Natural killer cell treated with Interleukin-12 subunit alpha and Interleukin-12 subunit beta and Interleukin-15 and Interleukin-18, amount 100 ng/mL, for 72 hours (primary cell): ENCODE measurements at regions not wholly inside any gene's neighbourhood (a gene's known extent, or its start where the extent isn't known, plus 50 kb on each side); places are given as distances from the start of the nearest gene placed in this dataset.
"Not testable (repeated sequence)": the region's sequence is repeated elsewhere in the genome, so short reads cannot be mapped to it uniquely, and the experiment has no call there.

ENCODE experiments used
- ATAC-seq, 2 donors: fragments of 150-1000 bp; cut with Tn5 transposase in 1 of 2; sonication (Bioruptor Pico), chemical (Tn5 transposase) in 1 of 2; 2 replicates each; pipeline ENCODE4 v1.10.0; 2021
- DNase-seq: peaks from one replicate; pipeline ENCODE4 v3.0.0; 2022; ENCODE audit warnings: low spot score
- H3K27ac Mint-ChIP-seq, 2 donors: 1 replicate in 1 of 2; 2 replicates in 1 of 2; pipeline ENCODE4 v1.8.0; 2022; ENCODE audit warnings: mixed read lengths in 2 of 2, mild to moderate bottlenecking in 1 of 2, moderate library complexity in 1 of 2
- H3K27me3 Mint-ChIP-seq, 2 donors: 1 replicate in 1 of 2; 2 replicates in 1 of 2; pipeline ENCODE4 v1.8.0; 2022; ENCODE audit warnings: mixed read lengths in 2 of 2
- H3K36me3 Mint-ChIP-seq: one replicate; pipeline ENCODE4 v1.8.0; 2022; ENCODE audit warnings: mixed read lengths
- H3K4me1 Mint-ChIP-seq, 2 donors: 1 replicate in 1 of 2; 2 replicates in 1 of 2; pipeline ENCODE4 v1.8.0; 2022; ENCODE audit warnings: low read depth in 2 of 2, mixed read lengths in 2 of 2, mild to moderate bottlenecking in 1 of 2
- H3K4me3 Mint-ChIP-seq: one replicate; pipeline ENCODE4 v1.8.0; 2022; ENCODE audit warnings: mixed read lengths
- H3K9me3 Mint-ChIP-seq: 2 replicates; pipeline ENCODE4 v1.8.0; 2022; ENCODE audit warnings: mixed read lengths

DNA sequence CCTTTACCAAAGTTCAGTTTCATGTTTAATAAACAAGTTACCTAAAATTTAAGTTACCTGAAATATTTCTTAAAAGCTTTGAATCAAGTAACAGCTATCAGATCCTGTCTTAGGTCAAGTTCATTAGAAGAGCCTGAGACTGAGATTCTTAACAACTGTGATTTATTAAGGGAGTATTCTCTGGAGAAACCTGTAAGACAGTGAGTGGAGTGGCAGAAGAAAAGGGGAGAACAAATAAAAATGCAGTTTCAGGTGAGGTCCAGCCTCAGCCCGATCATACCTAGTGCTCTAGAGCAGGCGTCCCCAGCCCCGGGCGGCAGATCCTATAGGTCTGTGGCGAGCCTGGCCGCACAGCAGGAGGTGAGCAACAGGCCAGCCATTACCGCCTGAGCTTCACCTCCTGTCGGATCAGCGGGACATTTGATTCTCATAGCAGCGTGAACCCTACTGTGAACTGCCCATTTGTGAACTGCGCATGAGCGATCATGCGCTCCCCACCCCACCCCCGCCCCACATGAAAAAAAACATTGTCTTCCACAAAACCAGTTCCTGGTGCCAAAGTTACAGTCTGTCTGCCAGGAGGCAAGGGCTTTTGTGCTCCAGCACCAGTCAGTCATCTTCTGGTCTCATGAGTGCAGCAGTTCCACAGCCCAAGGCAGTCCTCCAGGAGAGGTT is 59.2 kb upstream of the ADGRB3 start:
- Mint-ChIP-seq H3K36me3 (peaks cover 6% of the 10 kb centered on the region), H3K9me3 (peaks cover 9% of the 10 kb centered on the region), H3K4me1 (no peaks in the 10 kb centered on the region), H3K4me3 (no peak overlapping the region), H3K27me3 (no peaks in the 10 kb centered on the region), H3K27ac (no peak overlapping the region)
- DNase-seq = no peak
- no peak for ATAC-seq

DNA sequence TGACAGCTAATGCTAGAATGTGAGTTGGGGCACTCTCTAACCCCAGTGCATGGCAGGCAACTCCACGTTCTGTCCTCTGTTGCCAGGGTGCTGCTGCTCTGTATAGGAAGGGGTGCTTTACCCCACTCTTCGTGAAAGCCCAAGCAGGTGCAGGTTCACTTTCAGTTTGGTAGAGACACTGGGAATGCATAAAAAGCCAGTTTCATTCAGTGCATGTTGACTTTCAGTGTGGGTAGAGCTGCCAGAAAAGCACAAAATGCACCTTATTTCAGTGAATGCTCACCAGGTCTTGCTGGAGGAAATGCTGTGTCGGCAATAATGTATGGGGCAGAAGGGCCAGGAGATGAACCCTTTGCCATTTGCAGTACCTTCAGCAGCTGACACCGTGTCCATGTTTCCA is 62.1 kb upstream of the ADGRB3 start:
- Mint-ChIP-seq H3K9me3 (peaks cover 26% of the 10 kb centered on the region), H3K27ac (no peak overlapping the region), H3K4me3 (no peak overlapping the region), H3K27me3 (no peaks in the 10 kb centered on the region), H3K36me3 (peaks cover 10% of the 10 kb centered on the region), H3K4me1 (no peaks in the 10 kb centered on the region)
- DNase-seq = no peak
- no peak for ATAC-seq

DNA sequence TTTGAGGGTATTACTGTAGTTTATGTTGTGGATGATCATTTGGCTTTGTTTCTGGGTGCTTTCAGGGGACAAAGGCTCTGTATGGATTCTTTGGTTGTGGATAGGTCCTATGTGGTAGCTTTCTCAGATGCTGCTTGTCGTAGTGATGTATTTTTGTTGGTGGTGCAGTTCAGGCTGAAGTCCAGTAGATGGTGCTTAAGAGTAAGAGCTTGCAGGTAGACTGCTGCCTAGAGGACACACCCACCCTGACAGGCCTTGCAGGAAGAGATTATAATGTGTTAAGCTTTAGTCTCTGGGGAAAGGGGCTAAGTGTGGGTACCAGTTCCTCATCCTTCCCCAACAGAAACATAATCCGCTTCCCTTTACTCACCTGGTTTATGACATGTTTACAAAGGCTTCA is 62.6 kb upstream of the ADGRB3 start:
- no peak overlapping the region for H3K4me3 Mint-ChIP-seq
- no peaks in the 10 kb centered on the region for H3K4me1 Mint-ChIP-seq
- no peak for DNase-seq
- H3K27me3 Mint-ChIP-seq = no peaks in the 10 kb centered on the region
- H3K36me3 Mint-ChIP-seq = peaks cover 10% of the 10 kb centered on the region
- no peak overlapping the region for H3K27ac Mint-ChIP-seq
- no peak for ATAC-seq
- H3K9me3 Mint-ChIP-seq = peaks cover 29% of the 10 kb centered on the region

DNA sequence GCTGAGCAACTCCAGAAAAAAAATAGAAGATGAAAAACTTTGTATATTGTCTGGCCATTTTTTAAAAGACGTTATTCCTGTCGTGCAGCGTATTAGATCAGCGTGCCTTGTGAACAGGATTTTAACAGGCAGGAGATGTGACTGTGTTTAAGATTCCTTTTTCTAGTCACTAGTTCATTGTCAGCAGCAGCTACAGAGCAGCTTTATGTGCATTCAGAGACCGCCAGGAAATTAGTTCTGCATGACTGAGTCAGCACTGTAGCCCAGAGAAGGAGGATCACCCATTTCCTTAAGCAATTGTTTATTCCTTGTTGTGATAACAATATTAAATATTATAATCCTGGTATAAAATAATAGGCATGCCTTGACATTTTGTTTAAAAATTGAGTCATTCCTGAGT is 75.4 kb upstream of the ADGRB3 start:
- no peak for ATAC-seq
- Mint-ChIP-seq H3K36me3 (no peaks in the 10 kb centered on the region), H3K4me1 (no peaks in the 10 kb centered on the region), H3K9me3 (peaks cover 12% of the 10 kb centered on the region), H3K27ac (no peak overlapping the region), H3K4me3 (no peak overlapping the region), H3K27me3 (no peaks in the 10 kb centered on the region)
- no peak for DNase-seq

DNA sequence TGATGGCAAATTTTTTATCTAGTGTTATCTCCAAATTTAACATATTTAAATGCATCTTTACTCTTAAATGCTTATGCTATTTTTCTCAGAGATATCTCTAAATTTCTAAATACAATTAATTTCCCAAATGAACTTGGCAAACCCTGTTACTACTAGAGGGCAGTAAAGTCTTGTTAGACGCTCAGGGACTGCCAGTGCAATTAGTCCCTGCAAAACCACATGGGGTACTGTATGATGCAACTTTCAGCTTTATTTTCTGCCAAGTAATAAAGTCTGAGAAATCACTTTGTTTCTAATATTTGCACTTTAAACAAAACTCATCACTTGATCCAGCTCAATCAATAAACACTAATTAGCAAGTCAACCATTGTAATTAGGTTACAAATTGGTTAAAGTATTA is 76.0 kb upstream of the ADGRB3 start:
- no peak overlapping the region for H3K27ac Mint-ChIP-seq
- ATAC-seq = no peak
- no peaks in the 10 kb centered on the region for H3K36me3 Mint-ChIP-seq

DNA sequence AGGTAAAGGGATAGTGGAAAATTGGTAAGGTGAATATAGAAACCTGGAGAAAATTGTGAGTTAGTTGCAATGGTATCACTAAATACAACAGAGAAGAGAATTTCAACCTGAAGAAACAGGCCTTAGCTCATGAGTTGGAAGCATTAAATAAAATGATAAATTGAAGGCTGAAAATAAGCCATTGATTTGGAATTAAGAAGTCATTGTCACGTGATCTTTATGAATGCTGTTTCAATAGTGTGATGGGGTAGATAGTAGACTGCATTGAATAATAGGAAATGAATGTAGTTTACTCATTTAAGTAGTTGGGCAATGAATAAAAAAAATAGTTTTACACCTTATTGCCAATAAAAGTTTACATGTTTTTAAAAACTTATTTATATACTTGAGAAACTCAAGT is 88.5 kb upstream of the ADGRB3 start:
- ATAC-seq (no peak), DNase-seq (no peak)
- peaks cover 4% of the 10 kb centered on the region for H3K36me3 Mint-ChIP-seq
- H3K4me1 Mint-ChIP-seq = no peaks in the 10 kb centered on the region
- H3K27me3 Mint-ChIP-seq = no peaks in the 10 kb centered on the region
- no peak overlapping the region for H3K27ac Mint-ChIP-seq
- peaks cover 20% of the 10 kb centered on the region for H3K9me3 Mint-ChIP-seq
- H3K4me3 Mint-ChIP-seq = no peak overlapping the region

More for the DNA sequence above, 76.0 kb upstream of the ADGRB3 start:
- DNase-seq = no peak
- Mint-ChIP-seq H3K9me3 (peaks cover 12% of the 10 kb centered on the region), H3K4me3 (no peak overlapping the region), H3K4me1 (no peaks in the 10 kb centered on the region), H3K27me3 (no peaks in the 10 kb centered on the region)

DNA sequence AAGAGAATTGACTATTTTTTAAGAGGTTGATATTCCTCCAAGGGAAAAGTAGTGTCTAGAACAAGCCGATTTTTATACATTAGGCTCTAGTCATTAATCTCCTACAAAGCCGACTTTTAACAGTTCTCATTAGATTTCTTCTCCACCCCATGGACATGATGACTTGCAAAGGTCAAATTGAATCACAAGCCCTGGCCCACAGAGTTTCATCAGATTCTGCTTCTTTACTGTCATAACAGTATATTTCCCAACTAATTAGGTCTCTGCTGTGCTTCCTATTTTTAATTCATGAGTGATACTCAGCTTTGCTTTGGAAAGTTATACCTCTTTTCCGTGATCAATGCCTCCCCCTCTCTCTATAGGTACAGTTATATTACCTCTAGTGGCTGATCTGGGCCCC is 90.6 kb upstream of the ADGRB3 start:
- no peaks in the 10 kb centered on the region for H3K27me3 Mint-ChIP-seq
- no peak for DNase-seq
- H3K4me3 Mint-ChIP-seq = no peak overlapping the region
- H3K36me3 Mint-ChIP-seq = peaks cover 4% of the 10 kb centered on the region
- no peak overlapping the region for H3K27ac Mint-ChIP-seq
- no peak for ATAC-seq
- H3K9me3 Mint-ChIP-seq = peaks cover 11% of the 10 kb centered on the region
- H3K4me1 Mint-ChIP-seq = no peaks in the 10 kb centered on the region

DNA sequence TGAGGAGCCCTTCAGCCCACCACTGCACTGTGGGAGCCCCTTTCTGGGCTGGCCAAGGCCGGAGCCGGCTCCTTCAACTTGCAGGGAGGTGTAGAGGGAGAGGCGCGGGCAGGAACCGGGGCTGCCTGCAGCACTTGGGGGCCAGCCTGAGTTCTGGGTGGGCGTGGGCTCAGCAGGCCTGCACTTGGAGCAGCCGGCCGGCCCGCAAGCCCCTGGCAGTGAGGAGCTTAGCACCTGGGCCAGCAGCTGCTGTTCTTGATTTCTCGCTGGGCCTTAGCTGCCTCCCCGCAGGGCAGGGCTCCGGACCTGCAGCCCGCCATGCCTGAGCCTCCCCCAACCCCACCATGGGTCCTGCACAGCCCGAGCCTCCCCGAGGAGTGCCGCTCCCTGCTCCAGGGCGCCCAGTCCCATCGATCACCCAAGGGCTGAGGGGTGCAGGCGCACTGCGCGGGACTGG is 101.7 kb upstream of the ADGRB3 start:
- no peak overlapping the region for H3K27ac Mint-ChIP-seq
- H3K4me1 Mint-ChIP-seq = no peaks in the 10 kb centered on the region
- no peaks in the 10 kb centered on the region for H3K27me3 Mint-ChIP-seq
- no peak for ATAC-seq
- peaks cover 13% of the 10 kb centered on the region for H3K9me3 Mint-ChIP-seq
- H3K36me3 Mint-ChIP-seq = no peaks in the 10 kb centered on the region
- H3K4me3 Mint-ChIP-seq = no peak overlapping the region
- no peak for DNase-seq

DNA sequence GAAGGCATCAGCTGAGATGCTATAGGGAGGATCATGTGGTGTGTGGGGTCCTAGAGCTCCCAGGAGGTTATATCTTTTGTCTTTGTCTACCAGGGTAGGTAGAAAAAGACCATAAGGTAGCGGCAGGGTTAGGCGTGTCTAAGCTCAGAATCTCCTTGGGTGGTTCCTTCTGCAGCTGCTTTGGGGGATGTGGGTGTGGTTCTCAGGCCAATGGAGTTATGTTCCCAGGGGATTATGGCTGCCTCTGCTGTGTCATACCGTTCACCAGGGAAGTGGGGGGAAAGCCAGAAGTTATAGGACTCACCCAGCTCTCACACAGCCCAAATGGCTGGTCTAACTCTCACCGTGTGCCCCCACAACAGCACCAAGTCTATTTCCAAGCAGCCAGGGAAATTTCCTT is 107.4 kb upstream of the ADGRB3 start:
- Mint-ChIP-seq H3K27me3 (no peaks in the 10 kb centered on the region), H3K27ac (no peak overlapping the region), H3K4me3 (no peak overlapping the region), H3K36me3 (no peaks in the 10 kb centered on the region), H3K9me3 (peaks cover 19% of the 10 kb centered on the region), H3K4me1 (no peaks in the 10 kb centered on the region)
- no peak for DNase-seq
- ATAC-seq = no peak

DNA sequence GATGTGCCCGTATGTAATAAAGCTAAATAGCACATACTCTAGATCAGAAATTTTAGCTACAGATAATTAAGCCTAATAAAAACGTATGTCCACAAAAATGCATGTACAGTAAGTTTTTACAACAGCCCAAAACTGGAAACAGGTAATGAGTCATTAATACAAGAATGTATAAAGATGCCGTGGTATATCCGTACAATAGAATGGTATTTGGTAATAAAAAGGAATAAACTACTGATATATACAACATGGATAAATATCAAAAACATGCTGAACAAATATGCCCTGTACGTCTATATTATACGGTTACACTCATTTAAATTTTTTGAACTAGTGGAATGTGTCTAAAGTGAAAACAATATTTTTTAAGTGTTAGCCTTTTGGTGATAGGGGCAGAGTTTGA is 128.2 kb upstream of the ADGRB3 start:
- Mint-ChIP-seq H3K4me1 (no peaks in the 10 kb centered on the region), H3K4me3 (no peak overlapping the region), H3K36me3 (no peaks in the 10 kb centered on the region), H3K27ac (no peak overlapping the region), H3K27me3 (no peaks in the 10 kb centered on the region), H3K9me3 (peaks cover 18% of the 10 kb centered on the region)
- DNase-seq (no peak), ATAC-seq (no peak)

DNA sequence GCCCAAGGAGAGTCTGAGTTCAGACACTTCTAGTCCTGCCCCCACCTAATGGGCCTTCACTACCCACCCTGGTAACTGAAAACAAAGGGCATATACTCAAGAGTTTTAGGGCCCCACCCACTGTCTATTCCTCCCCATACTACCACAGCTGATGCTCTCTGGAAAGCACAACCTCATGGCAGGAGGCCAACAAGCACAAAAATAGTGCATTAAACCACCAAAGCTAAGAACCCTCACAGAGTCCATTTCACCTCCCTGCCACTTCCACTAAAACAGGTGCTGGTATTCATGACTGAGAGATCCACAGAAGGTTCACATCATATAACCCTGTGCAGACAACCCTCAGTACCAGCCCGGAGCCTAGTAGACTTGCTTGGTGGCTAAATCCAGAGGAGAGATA is 132.1 kb upstream of the ADGRB3 start:
- Mint-ChIP-seq H3K4me1 (no peaks in the 10 kb centered on the region), H3K36me3 (no peaks in the 10 kb centered on the region), H3K4me3 (no peak overlapping the region), H3K27ac (no peak overlapping the region), H3K27me3 (no peaks in the 10 kb centered on the region), H3K9me3 (peaks cover 21% of the 10 kb centered on the region)
- ATAC-seq = no peak
- DNase-seq = no peak

DNA sequence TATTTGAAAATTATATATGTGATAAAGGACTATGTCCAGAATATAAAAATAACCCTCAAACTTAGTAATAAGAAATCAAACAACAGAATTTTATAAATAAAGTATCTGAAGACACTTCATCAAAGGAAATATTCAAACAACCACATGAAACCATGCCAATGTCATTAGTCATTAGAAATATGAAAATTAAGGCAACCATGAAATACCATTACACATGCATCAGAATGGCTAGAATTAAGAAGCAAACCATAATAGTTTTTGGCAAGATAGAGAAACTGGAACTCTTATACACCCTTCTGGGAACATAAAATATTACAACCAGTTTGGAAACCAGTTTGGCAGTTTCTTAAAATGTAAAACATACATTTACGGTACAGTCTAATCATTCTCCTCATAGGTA is 137.2 kb upstream of the ADGRB3 start:
- Mint-ChIP-seq H3K27ac (no peak overlapping the region), H3K4me3 (no peak overlapping the region), H3K4me1 (no peaks in the 10 kb centered on the region), H3K9me3 (peaks cover 20% of the 10 kb centered on the region), H3K27me3 (no peaks in the 10 kb centered on the region), H3K36me3 (no peaks in the 10 kb centered on the region)
- DNase-seq (no peak), ATAC-seq (no peak)

DNA sequence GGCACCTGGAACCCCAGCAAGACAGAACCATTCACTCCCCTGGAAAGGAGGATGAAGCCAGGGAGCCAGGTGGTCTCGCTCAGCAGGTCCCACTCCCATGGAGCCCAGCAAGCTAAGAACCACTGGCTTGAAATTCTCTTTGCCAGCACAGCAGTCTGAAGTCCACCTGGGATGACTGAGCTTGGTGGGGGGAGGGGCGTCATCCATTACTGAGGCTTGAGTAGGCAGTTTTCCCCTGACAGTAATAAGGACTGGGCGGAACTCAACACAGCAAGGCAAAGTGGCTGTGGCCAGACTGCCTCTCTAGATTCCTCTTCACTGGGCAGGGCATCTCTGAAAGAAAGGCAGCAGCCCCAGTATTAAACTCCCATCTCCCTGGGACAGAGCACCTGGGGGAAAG is 140.2 kb upstream of the ADGRB3 start:
- H3K36me3 Mint-ChIP-seq, DNase-seq, ATAC-seq, H3K4me1 Mint-ChIP-seq, H3K27me3 Mint-ChIP-seq, H3K27ac Mint-ChIP-seq, H3K4me3 Mint-ChIP-seq: not testable (repeated sequence)
- H3K9me3 Mint-ChIP-seq = peaks cover 18% of the 10 kb centered on the region

DNA sequence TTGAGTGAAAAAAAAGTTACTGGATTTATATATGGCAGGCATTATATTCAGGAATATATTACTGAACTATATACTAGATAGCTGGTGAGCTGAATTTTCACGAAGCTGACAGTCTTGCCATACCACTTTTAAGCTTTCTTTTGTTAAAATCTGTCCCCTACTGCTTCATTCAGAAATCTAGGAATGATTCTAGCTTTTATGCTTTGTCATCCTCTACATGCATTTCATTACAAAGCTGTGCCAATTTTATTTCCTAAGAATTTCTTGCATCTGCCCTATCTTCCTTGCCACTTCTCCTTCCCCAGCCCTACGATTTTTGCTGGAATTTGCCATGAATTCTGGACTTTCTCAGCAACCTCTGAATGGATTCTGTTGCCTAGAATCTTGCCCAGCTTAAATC is 158.5 kb upstream of the ADGRB3 start:
- ATAC-seq (no peak), DNase-seq (no peak)
- H3K9me3 Mint-ChIP-seq = peaks cover 12% of the 10 kb centered on the region
- no peaks in the 10 kb centered on the region for H3K36me3 Mint-ChIP-seq
- no peaks in the 10 kb centered on the region for H3K27me3 Mint-ChIP-seq
- no peak overlapping the region for H3K27ac Mint-ChIP-seq
- H3K4me1 Mint-ChIP-seq = no peaks in the 10 kb centered on the region
- no peak overlapping the region for H3K4me3 Mint-ChIP-seq
